CD4-positive, alpha-beta T cell (primary cell): ENCODE measurements at regions not wholly inside any gene's neighbourhood (a gene's known extent, or its start where the extent isn't known, plus 50 kb on each side); places are given as distances from the start of the nearest gene placed in this dataset.

ENCODE experiments used
- ATAC-seq: fragments of 200-7000 bp; cut with Tn5 transposase; one replicate; pipeline ENCODE4 v1.10.0; 2022; ENCODE audit warnings: mild to moderate bottlenecking; ENCODE audit not compliant: poor library complexity
- CTCF ChIA-PET: fragments of 350-600 bp; sonication (Branson Sonifier 250); formaldehyde crosslinking; loops from one replicate; lab custom pipeline; 2021; ENCODE audit warnings: antibody characterized with exemption, inconsistent platforms; lab: Charles Lee
- POLR2A ChIA-PET: fragments of 350-600 bp; sonication (Branson Sonifier 250); formaldehyde crosslinking; loops from one replicate; lab custom pipeline; 2021; ENCODE audit warnings: antibody characterized with exemption, inconsistent platforms; lab: Charles Lee
- DNase-seq, 14 experiments: peaks; one replicate each; pipeline ENCODE4 v3.0.0-alpha.2; 2013 to 2020; ENCODE audit warnings: mixed read lengths in 2 of 14
- H3K27ac ChIP-seq, 2 donors: one replicate each; pipeline versions ENCODE4 v1.5.1 to v1.7.0; 2013; ENCODE audit warnings: low read length in 2 of 2, low read depth in 1 of 2, mild to moderate bottlenecking in 1 of 2
- H3K27me3 ChIP-seq, 2 experiments: 1 replicate in 1 of 2; 2 replicates in 1 of 2; pipeline versions ENCODE4 v1.6.1 to v1.7.0; 2013; ENCODE audit warnings: low read length in 2 of 2, control low read depth in 1 of 2, mild to moderate bottlenecking in 1 of 2, moderate library complexity in 1 of 2; ENCODE audit not compliant: insufficient read depth in 2 of 2, control insufficient read depth in 1 of 2
- H3K36me3 ChIP-seq: one replicate; pipeline ENCODE4 v1.6.1; 2013; ENCODE audit warnings: low read length, control low read depth; ENCODE audit not compliant: insufficient read depth
- H3K4me1 ChIP-seq: one replicate; pipeline ENCODE4 v1.6.1; 2013; ENCODE audit warnings: low read length, control low read depth; ENCODE audit not compliant: insufficient read depth
- H3K4me3 ChIP-seq: one replicate; pipeline ENCODE4 v1.5.1; 2013; ENCODE audit warnings: mild to moderate bottlenecking, low read length, moderate library complexity
- H3K9me3 ChIP-seq, 2 experiments: 1 replicate in 1 of 2; 2 replicates in 1 of 2; pipeline versions ENCODE4 v1.6.1 to v1.7.0; 2013; ENCODE audit warnings: low read length in 2 of 2, mild to moderate bottlenecking in 2 of 2, control low read depth in 1 of 2, moderate library complexity in 1 of 2; ENCODE audit not compliant: control insufficient read depth in 1 of 2, insufficient read depth in 1 of 2
- H3K27ac Mint-ChIP-seq: one replicate; pipeline ENCODE4 v1.8.0; 2020; ENCODE audit warnings: mixed read lengths
- H3K27me3 Mint-ChIP-seq: one replicate; pipeline ENCODE4 v1.8.0; 2021; ENCODE audit warnings: mixed read lengths
- H3K36me3 Mint-ChIP-seq: one replicate; pipeline ENCODE4 v1.8.0; 2021; ENCODE audit warnings: low read depth, mixed read lengths
- H3K4me1 Mint-ChIP-seq: one replicate; pipeline ENCODE4 v1.8.0; 2021; ENCODE audit warnings: low read depth, mixed read lengths
- H3K4me3 Mint-ChIP-seq: one replicate; pipeline ENCODE4 v1.8.0; 2020; ENCODE audit warnings: mild to moderate bottlenecking, mixed read lengths
- H3K9me3 Mint-ChIP-seq: one replicate; pipeline ENCODE4 v1.8.0; 2020; ENCODE audit warnings: mixed read lengths
- CTCF ChIP-seq: fragments of 200-600 bp; IDR thresholded peaks from one replicate; pipeline ENCODE4 v1.8.0; 2022; ENCODE audit warnings: antibody characterized with exemption, mild to moderate bottlenecking
- intact Hi-C, 2 experiments: fragments of 100-400 bp; cut with DNase I in 1 of 2; cut with micrococcal nuclease in 1 of 2; formaldehyde crosslinking; loops; one replicate each; pipeline versions ENCODE4 v1.15.1 to v1.9.0; 2023 to 2025; cut with DNase I, micrococcal nuclease

- Histone ChIP-seq H3K4me1 (no peaks in the 10 kb centered on the region), H3K9me3 (no peaks in the 10 kb centered on the region), H3K36me3 (no peaks in the 10 kb centered on the region), H3K27me3 (no peaks in the 10 kb centered on the region), H3K27ac (no peak overlapping the region), H3K4me3 (no peak overlapping the region)
- intact Hi-C loops = no loop called here
- no peaks in the 10 kb centered on the region for H3K36me3 Mint-ChIP-seq
- H3K4me3 Mint-ChIP-seq = no peak overlapping the region
- DNase-seq (no peak), ATAC-seq (no peak)
- ChIA-PET POLR2A (no interaction called here), CTCF (no interaction called here)
- no peaks in the 10 kb centered on the region for H3K4me1 Mint-ChIP-seq
- peaks cover 13% of the 10 kb centered on the region for H3K27me3 Mint-ChIP-seq
- no peak for TF ChIP-seq CTCF
- H3K27ac Mint-ChIP-seq = no peak overlapping the region
- H3K9me3 Mint-ChIP-seq = no peaks in the 10 kb centered on the region
Observed at GRCh38 chr2:88841224-88841929, 149.9 kb downstream of the RPIA start.

GRCh38 chr2:88842656-88843460, 151.4 kb downstream of the RPIA start:
- Histone ChIP-seq H3K4me3 (no peak overlapping the region), H3K9me3 (no peaks in the 10 kb centered on the region), H3K27ac (no peak overlapping the region), H3K27me3 (no peaks in the 10 kb centered on the region), H3K4me1 (no peaks in the 10 kb centered on the region), H3K36me3 (no peaks in the 10 kb centered on the region)
- Mint-ChIP-seq H3K4me3 (no peak overlapping the region), H3K4me1 (no peaks in the 10 kb centered on the region), H3K36me3 (no peaks in the 10 kb centered on the region), H3K27ac (no peak overlapping the region), H3K9me3 (no peaks in the 10 kb centered on the region), H3K27me3 (peaks cover 13% of the 10 kb centered on the region)
- intact Hi-C loops = no loop called here
- no peak for TF ChIP-seq CTCF
- ATAC-seq = no peak
- ChIA-PET CTCF (no interaction called here), POLR2A (no interaction called here)
- DNase-seq = no peak

- Mint-ChIP-seq H3K27ac (no peak overlapping the region), H3K27me3 (peaks cover 18% of the 10 kb centered on the region), H3K4me1 (no peaks in the 10 kb centered on the region), H3K9me3 (no peaks in the 10 kb centered on the region), H3K36me3 (no peaks in the 10 kb centered on the region), H3K4me3 (no peak overlapping the region)
- no peak for ATAC-seq
- no peaks in the 10 kb centered on the region for H3K36me3 ChIP-seq
- POLR2A ChIA-PET = no interaction called here
- TF ChIP-seq CTCF = no peak
- intact Hi-C loops = no loop called here
- DNase-seq = no peak
- H3K27me3 ChIP-seq = no peaks in the 10 kb centered on the region
- no peaks in the 10 kb centered on the region for H3K9me3 ChIP-seq
- CTCF ChIA-PET = no interaction called here
- H3K4me1 ChIP-seq = no peaks in the 10 kb centered on the region
- H3K4me3 ChIP-seq = no peak overlapping the region
- H3K27ac ChIP-seq = no peak overlapping the region
Observed at GRCh38 chr2:88843651-88844050, 152.2 kb downstream of the RPIA start.
